ENCODE measurements at regions not wholly inside any gene's neighbourhood (a gene's known extent, or its start where the extent isn't known, plus 50 kb on each side); places are given as distances from the start of the nearest gene placed in this dataset.

- no peak for DNase-seq (ENCODE audit: insufficient read length, low spot score)
- no peak for FAIRE-seq
- no peak for TF ChIP-seq CTCF (IDR thresholded peaks at IDR 0.05; ENCODE audit: insufficient read depth, missing control alignments)
These were observed 697.8 kb downstream of the LRRIQ3 start for GRCh38 chr1:73500154-73500553.

- no peak for DNase-seq (ENCODE audit: insufficient read length, low spot score)
- FAIRE-seq, result no peak
- TF ChIP-seq CTCF (IDR thresholded peaks at IDR 0.05; ENCODE audit: insufficient read depth, missing control alignments), result no peak
These were observed 698.3 kb downstream of the LRRIQ3 start for GRCh38 chr1:73499671-73500070.

- FAIRE-seq, result no peak
- no peak for TF ChIP-seq CTCF (IDR thresholded peaks at IDR 0.05; ENCODE audit: insufficient read depth, missing control alignments)
- no peak for DNase-seq (ENCODE audit: insufficient read length, low spot score)
These were observed 706.4 kb downstream of the LRRIQ3 start for GRCh38 chr1:73491621-73492020.

- TF ChIP-seq CTCF (IDR thresholded peaks at IDR 0.05; ENCODE audit: insufficient read depth, missing control alignments), result no peak
- FAIRE-seq (no peak), DNase-seq (ENCODE audit: insufficient read length, low spot score) (no peak)
These were observed 722.6 kb downstream of the LRRIQ3 start for GRCh38 chr1:73475316-73475870.

GRCh38 chr1:73472810-73473209 is 725.2 kb downstream of the LRRIQ3 start:
- TF ChIP-seq CTCF (IDR thresholded peaks at IDR 0.05; ENCODE audit: insufficient read depth, missing control alignments), result no peak
- FAIRE-seq (no peak), DNase-seq (ENCODE audit: insufficient read length, low spot score) (no peak)

GRCh38 chr1:73467731-73468130 is 730.2 kb downstream of the LRRIQ3 start:
- DNase-seq (ENCODE audit: insufficient read length, low spot score), result no peak

More at GRCh38 chr1:73467731-73468130, 730.2 kb downstream of the LRRIQ3 start:
- no peak for TF ChIP-seq CTCF (IDR thresholded peaks at IDR 0.05; ENCODE audit: insufficient read depth, missing control alignments)
- FAIRE-seq, result no peak
